Nephron progenitor cell (in vitro differentiated cells): ENCODE measurements at regions not wholly inside any gene's neighbourhood (a gene's known extent, or its start where the extent isn't known, plus 50 kb on each side); places are given as distances from the start of the nearest gene placed in this dataset.

Experiments
- DNase-seq: peaks from one replicate; pipeline ENCODE4 v3.0.0; 2021
- H3K27ac Mint-ChIP-seq: 2 replicates; pipeline ENCODE4 v1.8.0; 2021; ENCODE audit warnings: mild to moderate bottlenecking, moderate library complexity, mixed read lengths
- H3K27me3 Mint-ChIP-seq: 2 replicates; pipeline ENCODE4 v1.8.0; 2021; ENCODE audit warnings: mild to moderate bottlenecking, low read depth, mixed read lengths; ENCODE audit not compliant: poor library complexity
- H3K36me3 Mint-ChIP-seq: 2 replicates; pipeline ENCODE4 v1.8.0; 2021; ENCODE audit warnings: low read depth, mixed read lengths
- H3K4me1 Mint-ChIP-seq: 2 replicates; pipeline ENCODE4 v1.8.0; 2021; ENCODE audit warnings: mixed read lengths
- H3K4me3 Mint-ChIP-seq: 2 replicates; pipeline ENCODE4 v1.8.0; 2021; ENCODE audit warnings: mild to moderate bottlenecking, moderate library complexity, mixed read lengths
- H3K9me3 Mint-ChIP-seq: 2 replicates; pipeline ENCODE4 v1.8.0; 2021; ENCODE audit warnings: mild to moderate bottlenecking, moderate library complexity, mixed read lengths
- CTCF ChIP-seq: fragments of 200-600 bp; sonication (generic); IDR thresholded peaks from 2 replicates; pipeline ENCODE4 v1.5.0; 2021; ENCODE audit warnings: antibody characterized with exemption

- H3K27ac Mint-ChIP-seq: peak overlapping the region; percentile 66
- no peak for TF ChIP-seq CTCF
These were observed 76.2 kb upstream of the FRMD6 start for GRCh38 chr14:51575349-51576116.

GRCh38 chr14:51576117-51576430 lies 75.6 kb upstream of the FRMD6 start:
- Mint-ChIP-seq H3K27me3 (no peaks in the 10 kb centered on the region), H3K4me3 (no peak overlapping the region), H3K4me1 (peaks cover 20% of the 10 kb centered on the region), H3K27ac (peak overlapping the region; percentile 66), H3K9me3 (no peaks in the 10 kb centered on the region), H3K36me3 (no peaks in the 10 kb centered on the region)
- no peak for DNase-seq
- no peak for TF ChIP-seq CTCF

More at GRCh38 chr14:51575349-51576116, 76.2 kb upstream of the FRMD6 start:
- Mint-ChIP-seq H3K36me3 (no peaks in the 10 kb centered on the region), H3K4me1 (peaks cover 20% of the 10 kb centered on the region), H3K4me3 (no peak overlapping the region), H3K9me3 (no peaks in the 10 kb centered on the region), H3K27me3 (no peaks in the 10 kb centered on the region)
- DNase-seq: no peak

DNA sequence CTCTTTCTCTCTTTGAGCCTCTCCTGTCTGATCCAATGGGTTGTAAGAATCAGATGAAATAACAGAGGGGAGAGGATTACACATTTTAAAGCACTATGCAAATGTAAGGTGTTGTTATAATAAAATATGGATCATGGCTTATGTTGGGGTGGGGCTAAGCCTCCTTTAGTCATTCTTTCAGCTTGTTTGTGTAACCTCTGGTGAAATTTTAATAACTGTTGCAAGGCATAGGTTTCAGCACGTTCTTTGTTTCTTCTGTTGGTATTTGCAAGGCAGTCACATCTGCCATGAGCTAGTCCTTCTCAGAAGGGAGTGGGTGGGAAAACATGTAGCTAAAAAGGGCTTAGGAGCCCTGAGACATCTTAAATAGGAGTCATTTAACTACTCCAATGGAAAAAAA lies 74.8 kb upstream of the FRMD6 start:
- Mint-ChIP-seq H3K4me3 (no peak overlapping the region), H3K27ac (no peak overlapping the region), H3K27me3 (no peaks in the 10 kb centered on the region), H3K4me1 (peaks cover 20% of the 10 kb centered on the region), H3K9me3 (no peaks in the 10 kb centered on the region), H3K36me3 (no peaks in the 10 kb centered on the region)
- no peak for TF ChIP-seq CTCF
- DNase-seq: no peak

GRCh38 chr14:51578853-51579252 lies 72.9 kb upstream of the FRMD6 start:
- no peaks in the 10 kb centered on the region for H3K36me3 Mint-ChIP-seq
- H3K27me3 Mint-ChIP-seq: no peaks in the 10 kb centered on the region
- DNase-seq: no peak
- H3K27ac Mint-ChIP-seq: no peak overlapping the region
- H3K4me1 Mint-ChIP-seq: peaks cover 20% of the 10 kb centered on the region
- H3K4me3 Mint-ChIP-seq: no peak overlapping the region
- H3K9me3 Mint-ChIP-seq: no peaks in the 10 kb centered on the region
- TF ChIP-seq CTCF: no peak

GRCh38 chr14:51581017-51581881 lies 70.5 kb upstream of the FRMD6 start:
- Mint-ChIP-seq H3K4me3 (no peak overlapping the region), H3K27ac (no peak overlapping the region), H3K9me3 (no peaks in the 10 kb centered on the region), H3K4me1 (peaks cover 5% of the 10 kb centered on the region), H3K36me3 (no peaks in the 10 kb centered on the region), H3K27me3 (peaks cover under 1% of the 10 kb centered on the region)
- DNase-seq: no peak
- TF ChIP-seq CTCF: no peak
